Thoracic aorta (tissue), 2 donors: ENCODE measurements at regions not wholly inside any gene's neighbourhood (a gene's known extent, or its start where the extent isn't known, plus 50 kb on each side); places are given as distances from the start of the nearest gene placed in this dataset.

Experiments used
- ATAC-seq: fragments of 150-250 bp; one replicate; pipeline ENCODE4 v1.8.0; 2017; ENCODE audit warnings: low read depth; ENCODE audit not compliant: insufficient number of reproducible peaks, low FRiP score
- DNase-seq: peaks from one replicate; pipeline ENCODE4 v3.0.0-alpha.2; 2020; ENCODE audit warnings: low spot score
- H3K27ac ChIP-seq, 2 donors: fragments of 200-600 bp; sonication (generic); 1 replicate in 1 of 2; 2 replicates in 1 of 2; pipeline ENCODE4 v1.5.1; 2016; ENCODE audit warnings: mild to moderate bottlenecking in 2 of 2, moderate library complexity in 2 of 2
- H3K27me3 ChIP-seq: fragments of 200-600 bp; sonication (generic); replicated peaks from 2 replicates; pipeline ENCODE4 v1.6.0; 2016; ENCODE audit warnings: mild to moderate bottlenecking; ENCODE audit not compliant: insufficient read depth
- H3K36me3 ChIP-seq: fragments of 200-600 bp; sonication (generic); one replicate; pipeline ENCODE4 v1.5.1; 2016
- H3K4me1 ChIP-seq, 2 donors: fragments of 200-600 bp; sonication (generic); 1 replicate in 1 of 2; 2 replicates in 1 of 2; pipeline versions ENCODE4 v1.5.1 to v1.6.0; 2016; ENCODE audit warnings: low read depth in 2 of 2, mild to moderate bottlenecking in 1 of 2; ENCODE audit not compliant: control insufficient read depth in 1 of 2
- H3K4me3 ChIP-seq: fragments of 200-600 bp; sonication (generic); 2 replicates; pipeline ENCODE4 v1.5.1; 2016; ENCODE audit warnings: mild to moderate bottlenecking
- H3K9me3 ChIP-seq: fragments of 200-600 bp; sonication (generic); 2 replicates; pipeline ENCODE4 v1.5.1; 2016
- TF ChIP-seq, protein P1 (sequence below): fragments of 200-600 bp; sonication (generic); IDR thresholded peaks from one replicate; pipeline ENCODE4 v1.5.1; 2019; ENCODE audit warnings: antibody characterized with exemption

DNA sequence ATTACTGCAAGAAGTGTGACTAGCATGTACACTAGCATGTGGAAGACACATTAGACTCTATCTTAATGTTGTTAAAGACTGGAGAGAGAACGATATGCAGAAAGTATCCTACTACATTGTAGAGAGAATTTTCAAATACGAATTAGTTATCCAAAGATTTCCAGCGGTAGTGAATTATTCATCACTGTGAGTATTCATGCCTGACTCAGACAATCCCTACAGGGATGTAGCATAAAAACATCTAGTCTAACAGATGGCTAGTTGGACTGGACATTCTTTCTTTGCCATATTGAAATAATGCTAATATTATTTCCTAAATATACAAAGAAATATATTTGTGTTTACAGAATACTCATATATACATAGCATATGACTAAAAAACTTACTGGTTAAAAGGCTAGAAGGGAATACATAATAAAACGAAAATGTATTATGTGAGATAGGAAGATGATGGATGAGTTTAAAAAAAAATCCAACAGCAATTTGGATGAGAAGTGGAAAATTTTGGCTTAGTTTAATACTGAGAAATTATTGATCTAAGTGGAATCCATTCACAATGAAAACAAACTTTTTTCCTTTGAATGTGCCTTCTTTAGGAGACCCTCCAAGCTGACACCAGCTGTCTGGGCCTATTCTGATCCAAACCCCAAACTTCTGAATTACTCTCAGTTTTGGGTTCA is 580.7 kb downstream of the RFPL4B start:
- no peaks in the 10 kb centered on the region for H3K36me3 ChIP-seq
- TF ChIP-seq, protein P1, sequence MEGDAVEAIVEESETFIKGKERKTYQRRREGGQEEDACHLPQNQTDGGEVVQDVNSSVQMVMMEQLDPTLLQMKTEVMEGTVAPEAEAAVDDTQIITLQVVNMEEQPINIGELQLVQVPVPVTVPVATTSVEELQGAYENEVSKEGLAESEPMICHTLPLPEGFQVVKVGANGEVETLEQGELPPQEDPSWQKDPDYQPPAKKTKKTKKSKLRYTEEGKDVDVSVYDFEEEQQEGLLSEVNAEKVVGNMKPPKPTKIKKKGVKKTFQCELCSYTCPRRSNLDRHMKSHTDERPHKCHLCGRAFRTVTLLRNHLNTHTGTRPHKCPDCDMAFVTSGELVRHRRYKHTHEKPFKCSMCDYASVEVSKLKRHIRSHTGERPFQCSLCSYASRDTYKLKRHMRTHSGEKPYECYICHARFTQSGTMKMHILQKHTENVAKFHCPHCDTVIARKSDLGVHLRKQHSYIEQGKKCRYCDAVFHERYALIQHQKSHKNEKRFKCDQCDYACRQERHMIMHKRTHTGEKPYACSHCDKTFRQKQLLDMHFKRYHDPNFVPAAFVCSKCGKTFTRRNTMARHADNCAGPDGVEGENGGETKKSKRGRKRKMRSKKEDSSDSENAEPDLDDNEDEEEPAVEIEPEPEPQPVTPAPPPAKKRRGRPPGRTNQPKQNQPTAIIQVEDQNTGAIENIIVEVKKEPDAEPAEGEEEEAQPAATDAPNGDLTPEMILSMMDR, result no peak

DNA sequence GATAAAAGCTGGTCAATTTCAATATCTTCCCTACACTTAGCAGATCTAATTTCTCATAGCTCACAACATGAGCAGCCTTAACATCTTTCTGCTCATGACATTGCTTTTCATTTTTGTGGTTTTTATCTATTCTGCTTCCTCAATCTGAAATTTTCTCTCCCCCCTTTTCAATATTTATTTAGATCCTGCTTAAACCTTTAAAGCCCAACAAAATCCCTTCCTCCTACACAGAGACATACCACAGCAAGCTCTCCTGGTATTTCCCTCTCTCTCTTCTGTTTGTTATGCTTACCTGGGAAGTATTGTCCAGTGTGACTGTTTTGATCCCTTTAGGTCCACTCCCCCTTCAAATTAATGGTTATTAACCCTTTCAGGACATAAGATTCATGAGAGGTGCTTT is 582.5 kb downstream of the RFPL4B start:
- H3K36me3 ChIP-seq, result no peaks in the 10 kb centered on the region
- no peak for ATAC-seq
- H3K4me3 ChIP-seq, result no peak overlapping the region
- TF ChIP-seq, protein P1, result no peak
- H3K9me3 ChIP-seq, result no peaks in the 10 kb centered on the region
- no peak for DNase-seq
- no peak overlapping the region for H3K27ac ChIP-seq
- peaks cover 0 to 6% of the 10 kb centered on the region in 2 donors for H3K4me1 ChIP-seq
- H3K27me3 ChIP-seq, result no peaks in the 10 kb centered on the region

More for the DNA sequence above, 580.7 kb downstream of the RFPL4B start:
- DNase-seq, result no peak
- no peak overlapping the region for H3K4me3 ChIP-seq
- H3K27me3 ChIP-seq, result no peaks in the 10 kb centered on the region
- H3K4me1 ChIP-seq, result peaks cover 0 to 6% of the 10 kb centered on the region in 2 donors
- H3K27ac ChIP-seq, result no peak overlapping the region
- no peak for ATAC-seq
- H3K9me3 ChIP-seq, result peaks cover 3% of the 10 kb centered on the region

- Histone ChIP-seq H3K36me3 (no peaks in the 10 kb centered on the region), H3K4me3 (no peak overlapping the region), H3K9me3 (no peaks in the 10 kb centered on the region), H3K27ac (no peak overlapping the region), H3K27me3 (no peaks in the 10 kb centered on the region), H3K4me1 (peaks cover 0 to 6% of the 10 kb centered on the region in 2 donors)
- TF ChIP-seq, protein P1, result no peak
- no peak for ATAC-seq
- no peak for DNase-seq
Observed at GRCh38 chr6:112931832-112932231, 584.7 kb downstream of the RFPL4B start.

GRCh38 chr6:112933947-112934346 is 586.8 kb downstream of the RFPL4B start:
- Histone ChIP-seq H3K4me1 (peaks cover 0 to 6% of the 10 kb centered on the region in 2 donors), H3K4me3 (no peak overlapping the region), H3K27ac (no peak overlapping the region), H3K27me3 (no peaks in the 10 kb centered on the region), H3K36me3 (no peaks in the 10 kb centered on the region), H3K9me3 (no peaks in the 10 kb centered on the region)
- no peak for DNase-seq
- TF ChIP-seq, protein P1, result no peak
- ATAC-seq, result no peak

GRCh38 chr6:112934433-112935327 is 587.5 kb downstream of the RFPL4B start:
- Histone ChIP-seq H3K9me3 (no peaks in the 10 kb centered on the region), H3K27me3 (no peaks in the 10 kb centered on the region), H3K4me1 (peaks cover 0 to 6% of the 10 kb centered on the region in 2 donors), H3K27ac (no peak overlapping the region), H3K4me3 (no peak overlapping the region), H3K36me3 (no peaks in the 10 kb centered on the region)
- DNase-seq (no peak), ATAC-seq (no peak)
- TF ChIP-seq, protein P1, result no peak
